ENCODE measurements at regions not wholly inside any gene's neighbourhood (a gene's known extent, or its start where the extent isn't known, plus 50 kb on each side); places are given as distances from the start of the nearest gene placed in this dataset.

GRCh38 chr15:45892182-45892581 is 257.4 kb downstream of the SQOR start:
- no peaks in the 10 kb centered on the region for H3K27me3 ChIP-seq
- H3K36me3 ChIP-seq = no peaks in the 10 kb centered on the region
- no peaks in the 10 kb centered on the region for H3K4me1 ChIP-seq
- H3K9me3 ChIP-seq = no peaks in the 10 kb centered on the region
- peak; percentile 51 to 66 for DNase-seq
- H3K4me3 ChIP-seq = no peak overlapping the region
- intact Hi-C loops (cut with DNase I; ENCODE audit: low total_unique reads) = no loop called here
- TF ChIP-seq POLR2A (IDR thresholded peaks at IDR 0.05) (no peak), CTCF (IDR thresholded peaks at IDR 0.05) (no peak)
- peak overlapping the region; percentile 42 to 48 for H3K27ac ChIP-seq

- Histone ChIP-seq H3K36me3 (no peaks in the 10 kb centered on the region), H3K27ac (no peak overlapping the region), H3K4me1 (peaks cover 0 to 6% of the 10 kb centered on the region in 2 donors), H3K27me3 (no peaks in the 10 kb centered on the region), H3K4me3 (no peak overlapping the region), H3K9me3 (peaks cover 0 to under 1% of the 10 kb centered on the region in 2 donors)
- DNase-seq = no peak
- intact Hi-C loops (cut with DNase I; ENCODE audit: low total_unique reads) = no loop called here
- TF ChIP-seq POLR2A (IDR thresholded peaks at IDR 0.05) (no peak), CTCF (IDR thresholded peaks at IDR 0.05) (no peak)
Measured at GRCh38 chr15:45903283-45903682, 268.5 kb downstream of the SQOR start.

GRCh38 chr15:45904019-45904418 is 269.2 kb downstream of the SQOR start:
- Histone ChIP-seq H3K4me3 (no peak overlapping the region), H3K27me3 (no peaks in the 10 kb centered on the region), H3K4me1 (peaks cover 0 to 6% of the 10 kb centered on the region in 2 donors), H3K27ac (no peak overlapping the region), H3K9me3 (peaks cover 0 to 8% of the 10 kb centered on the region in 2 donors), H3K36me3 (no peaks in the 10 kb centered on the region)
- TF ChIP-seq POLR2A (IDR thresholded peaks at IDR 0.05) (no peak), CTCF (IDR thresholded peaks at IDR 0.05) (no peak)
- intact Hi-C loops (cut with DNase I; ENCODE audit: low total_unique reads) = no loop called here
- DNase-seq = no peak

- Histone ChIP-seq H3K36me3 (no peaks in the 10 kb centered on the region), H3K9me3 (peaks cover 0 to 9% of the 10 kb centered on the region in 2 donors), H3K27me3 (no peaks in the 10 kb centered on the region), H3K4me3 (no peak overlapping the region), H3K4me1 (peaks cover 0 to 6% of the 10 kb centered on the region in 2 donors), H3K27ac (no peak overlapping the region)
- TF ChIP-seq POLR2A (IDR thresholded peaks at IDR 0.05) (no peak), CTCF (IDR thresholded peaks at IDR 0.05) (no peak)
- intact Hi-C loops (cut with DNase I; ENCODE audit: low total_unique reads) = no loop called here
- DNase-seq = no peak
Measured at GRCh38 chr15:45906230-45906629, 271.4 kb downstream of the SQOR start.

GRCh38 chr15:45910671-45911070 is 275.8 kb downstream of the SQOR start:
- Histone ChIP-seq H3K36me3 (no peaks in the 10 kb centered on the region), H3K4me1 (peaks cover 0 to 6% of the 10 kb centered on the region in 2 donors), H3K9me3 (peaks cover 0 to 9% of the 10 kb centered on the region in 2 donors), H3K27ac (no peak overlapping the region), H3K4me3 (no peak overlapping the region), H3K27me3 (no peaks in the 10 kb centered on the region)
- intact Hi-C loops (cut with DNase I; ENCODE audit: low total_unique reads) = no loop called here
- TF ChIP-seq CTCF (IDR thresholded peaks at IDR 0.05) = no peak
- TF ChIP-seq POLR2A (IDR thresholded peaks at IDR 0.05) = no peak
- no peak for DNase-seq

Measured in uterus (tissue), 3 donors.